ENCODE measurements at regions not wholly inside any gene's neighbourhood (a gene's known extent, or its start where the extent isn't known, plus 50 kb on each side); places are given as distances from the start of the nearest gene placed in this dataset.
"Not testable (repeated sequence)": the region's sequence is repeated elsewhere in the genome, so short reads cannot be mapped to it uniquely, and the experiment has no call there.

DNA sequence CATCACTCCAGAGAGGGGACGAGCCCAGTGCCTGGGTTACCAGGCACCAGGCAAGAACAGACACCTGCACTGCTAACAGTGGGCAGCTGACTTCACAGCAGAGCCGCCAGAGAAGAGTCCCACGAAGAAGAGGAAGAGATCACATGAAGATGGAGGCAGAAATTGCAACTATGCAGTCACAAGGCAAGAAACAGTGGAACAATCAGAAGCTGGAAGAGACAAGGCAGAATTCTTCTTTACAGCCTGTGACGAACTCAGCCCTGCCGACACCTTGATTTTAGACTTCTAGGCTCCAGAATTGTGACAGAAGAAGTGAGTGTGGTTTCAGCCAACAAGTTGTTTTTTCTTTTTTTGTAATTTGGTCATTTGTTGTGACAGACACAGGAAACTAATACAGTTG lies 59.2 kb downstream of the IL12A start:
- no peak for DNase-seq (ENCODE audit: low spot score)

DNA sequence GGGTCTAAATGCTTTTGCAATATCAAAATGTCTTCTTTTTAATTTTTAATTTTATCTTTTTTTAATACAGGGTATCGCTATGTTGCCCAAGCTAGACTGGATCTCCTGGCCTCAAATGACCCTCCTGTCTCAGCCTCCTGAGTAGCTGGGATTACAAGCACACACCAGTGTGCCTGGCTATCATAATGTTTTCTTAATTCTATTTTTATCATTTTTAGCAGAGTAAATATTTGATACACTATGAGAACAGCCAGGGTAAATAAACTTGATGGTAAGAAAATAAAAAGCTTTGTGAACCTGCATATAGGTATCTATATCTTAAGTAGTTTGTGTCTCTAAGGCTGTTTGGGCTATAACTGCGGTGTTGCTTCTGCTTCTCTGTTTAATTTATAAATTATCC lies 60.4 kb downstream of the IL12A start:
- DNase-seq (ENCODE audit: low spot score): no peak

DNA sequence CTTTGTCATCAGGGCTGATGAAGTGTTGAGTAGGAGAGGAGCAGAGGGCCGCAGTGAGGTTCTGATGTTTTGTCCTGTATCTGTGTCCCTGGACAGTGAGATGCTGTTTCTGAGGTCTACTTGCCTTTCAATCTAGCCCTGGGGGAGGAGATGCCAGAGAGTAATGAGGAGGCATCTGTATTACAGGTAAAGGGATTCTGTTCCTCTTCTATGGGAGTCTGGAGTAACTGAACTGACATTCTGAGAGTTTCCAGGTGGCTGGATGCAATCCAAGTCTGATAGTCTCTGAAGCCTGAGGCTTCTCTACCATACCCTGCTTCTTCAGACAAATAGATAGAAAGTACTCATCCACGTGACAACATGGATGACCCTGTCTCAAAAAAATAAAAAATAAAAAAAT lies 60.9 kb downstream of the IL12A start:
- no peak for DNase-seq (ENCODE audit: low spot score)

- DNase-seq (ENCODE audit: low spot score): no peak
Measured at GRCh38 chr3:160049988-160050387, 61.4 kb downstream of the IL12A start.

DNA sequence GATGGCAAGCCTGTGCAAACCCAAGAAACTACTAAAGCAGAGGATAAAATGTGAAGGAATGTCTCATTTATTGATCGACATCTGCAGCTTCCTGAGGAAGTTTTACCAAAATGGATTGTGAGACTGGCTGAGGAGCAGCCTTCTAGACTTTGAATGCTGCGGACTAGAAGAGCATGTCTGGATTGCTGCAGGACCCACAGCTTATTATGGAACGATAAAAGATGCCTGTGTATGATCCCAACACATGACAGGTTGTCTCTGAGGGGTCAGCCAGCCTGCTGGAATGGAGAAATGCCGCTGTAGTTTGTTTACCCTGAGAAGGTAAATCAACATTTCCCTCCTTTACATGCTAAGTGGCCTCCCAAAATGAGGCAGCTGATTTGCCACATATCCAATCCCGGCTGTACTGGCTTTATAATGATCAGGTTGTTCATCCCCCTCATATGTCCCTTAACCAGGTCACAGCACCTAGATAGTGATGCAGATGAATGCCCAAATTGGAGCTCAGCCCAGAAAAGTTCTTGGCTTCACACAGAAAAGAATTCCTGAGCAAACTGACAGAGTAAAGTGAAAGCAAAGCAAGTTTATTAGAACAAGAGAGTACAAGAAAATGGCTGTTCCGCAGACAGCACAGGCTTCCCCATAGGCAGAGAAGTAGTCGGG lies 63.9 kb downstream of the IL12A start:
- no peak for DNase-seq (ENCODE audit: low spot score)

DNA sequence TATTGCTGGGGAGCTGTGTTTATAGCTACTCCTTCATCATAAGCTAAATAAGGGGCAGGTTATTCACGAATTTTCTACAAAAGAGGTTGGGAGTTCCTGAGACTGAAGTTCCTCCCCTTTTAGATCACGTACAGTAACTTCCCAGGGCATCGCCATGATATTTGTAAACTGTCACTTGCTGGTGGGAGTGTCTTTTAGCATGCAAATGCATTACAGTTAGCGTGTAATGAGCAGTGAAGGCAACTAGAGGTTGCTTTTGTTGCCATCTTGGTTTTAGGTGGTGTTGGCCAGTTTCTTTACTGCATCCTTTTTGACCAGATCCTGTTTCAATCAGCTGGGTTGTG lies 64.4 kb downstream of the IL12A start:
- no peak for DNase-seq (ENCODE audit: low spot score)

DNA sequence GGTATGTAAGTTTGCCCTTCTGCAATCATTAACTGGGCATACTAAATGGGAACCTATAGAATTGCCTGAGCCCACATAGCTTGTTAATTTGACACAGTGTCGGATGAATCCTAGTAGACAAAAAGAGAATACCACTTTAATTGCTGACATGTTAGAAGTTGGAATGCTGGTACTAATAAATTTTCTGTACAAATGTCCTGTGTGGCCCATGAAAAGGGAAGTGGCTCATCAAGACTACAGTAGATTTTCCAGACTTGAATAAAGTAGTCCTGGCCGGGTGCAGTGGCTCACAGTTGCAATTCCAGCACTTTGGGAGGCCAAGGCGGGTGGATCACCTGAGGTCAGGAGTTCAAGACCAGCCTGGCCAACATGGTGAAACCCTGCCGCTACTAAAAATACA lies 66.2 kb downstream of the IL12A start:
- not testable (repeated sequence) for DNase-seq (ENCODE audit: low spot score)

DNA sequence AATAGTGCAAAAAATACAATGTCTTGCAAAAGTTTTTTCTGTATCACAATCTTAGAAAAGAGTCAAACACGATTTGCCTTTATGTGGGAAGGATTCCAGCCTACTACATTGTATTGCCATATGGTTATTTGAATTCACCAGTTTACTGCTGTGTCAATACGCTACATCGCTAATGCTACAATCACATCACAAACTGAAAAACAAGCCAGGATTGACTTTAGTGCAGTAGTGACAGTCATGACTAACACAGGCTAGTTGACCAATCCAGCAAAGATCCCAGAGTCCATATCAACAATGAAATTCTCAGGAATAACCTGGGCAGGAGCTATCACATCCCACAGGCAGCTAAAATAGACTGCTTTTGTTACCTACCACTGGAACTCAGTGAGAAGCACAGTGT lies 67.0 kb downstream of the IL12A start:
- DNase-seq (ENCODE audit: low spot score): no peak

DNA sequence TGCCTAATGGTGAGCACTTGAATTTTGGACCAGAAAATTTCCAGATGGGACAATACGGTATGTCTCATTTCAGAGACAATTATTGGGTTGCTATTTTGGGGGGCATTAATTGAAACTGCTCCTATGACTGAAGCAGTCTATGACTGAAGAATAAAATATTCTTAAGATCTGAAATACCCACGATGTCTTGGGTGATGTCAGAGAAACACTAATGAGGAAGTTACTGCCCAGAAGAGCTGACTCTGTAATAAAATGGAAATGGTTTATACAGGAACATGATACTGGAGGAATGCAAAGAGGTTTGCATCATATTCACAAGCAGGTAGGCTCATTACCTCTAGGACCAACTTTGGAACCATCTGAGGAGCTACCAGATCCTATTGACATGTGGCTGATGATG lies 68.7 kb downstream of the IL12A start:
- DNase-seq (ENCODE audit: low spot score): no peak

DNA sequence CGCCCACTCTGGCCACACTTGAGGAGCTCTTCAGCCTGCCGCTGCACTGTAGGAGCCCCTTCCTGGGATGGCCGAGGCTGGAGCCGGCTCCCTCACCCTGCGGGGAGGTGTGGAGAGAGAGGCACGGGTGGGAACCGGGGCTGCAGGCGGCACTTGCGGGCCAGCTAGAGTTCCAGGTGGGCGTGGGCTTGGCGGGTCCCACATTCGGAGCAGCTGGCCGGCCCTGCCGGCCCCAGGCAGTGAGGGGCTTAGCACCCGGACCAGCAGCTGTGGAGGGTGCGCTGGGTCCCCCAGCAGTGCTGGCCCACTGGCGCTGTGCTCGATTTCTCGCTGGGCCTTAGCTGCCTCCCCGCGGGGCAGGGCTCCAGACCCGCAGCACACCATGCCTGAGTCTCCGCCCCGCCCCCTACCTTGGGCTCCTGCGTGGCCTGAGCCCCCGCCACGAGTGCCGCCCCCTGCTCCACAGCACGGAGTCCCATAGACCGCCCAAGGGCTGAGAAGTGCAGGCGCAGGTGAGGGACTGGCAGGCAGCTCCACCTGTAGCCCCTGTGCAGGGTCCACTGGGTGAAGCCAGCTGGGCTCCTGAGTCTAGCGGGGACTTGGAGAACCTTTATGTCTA lies 71.9 kb downstream of the IL12A start:
- no peak for DNase-seq (ENCODE audit: low spot score)

GRCh38 chr3:160061525-160061924 lies 72.9 kb downstream of the IL12A start:
- DNase-seq (ENCODE audit: low spot score): no peak

GRCh38 chr3:160065282-160065681 lies 76.6 kb downstream of the IL12A start:
- DNase-seq (ENCODE audit: low spot score): no peak

- DNase-seq (ENCODE audit: low spot score): no peak
Measured at GRCh38 chr3:160065786-160066185, 77.2 kb downstream of the IL12A start.

- no peak for DNase-seq (ENCODE audit: low spot score)
Measured at GRCh38 chr3:160069986-160070385, 81.4 kb downstream of the IL12A start.

DNA sequence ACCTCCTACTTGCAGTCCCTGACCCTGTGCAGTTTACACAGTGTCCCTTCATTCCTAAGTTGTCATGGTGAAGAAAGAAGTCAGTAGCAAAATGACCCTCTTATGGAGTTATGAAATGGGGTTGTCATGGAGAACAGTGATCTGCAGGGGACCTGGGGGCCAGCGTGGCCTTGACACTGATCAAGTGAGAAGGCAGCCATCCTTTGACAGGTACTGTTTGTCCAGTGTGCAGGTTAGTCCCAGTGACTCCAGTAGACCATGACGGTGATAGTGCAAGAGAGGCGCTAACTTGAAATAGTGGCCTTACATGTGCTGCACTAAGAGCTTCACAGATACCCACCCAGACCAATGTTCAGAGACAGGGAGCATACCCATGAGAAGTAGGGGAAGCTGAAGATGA lies 87.9 kb downstream of the IL12A start:
- no peak for DNase-seq (ENCODE audit: low spot score)

DNA sequence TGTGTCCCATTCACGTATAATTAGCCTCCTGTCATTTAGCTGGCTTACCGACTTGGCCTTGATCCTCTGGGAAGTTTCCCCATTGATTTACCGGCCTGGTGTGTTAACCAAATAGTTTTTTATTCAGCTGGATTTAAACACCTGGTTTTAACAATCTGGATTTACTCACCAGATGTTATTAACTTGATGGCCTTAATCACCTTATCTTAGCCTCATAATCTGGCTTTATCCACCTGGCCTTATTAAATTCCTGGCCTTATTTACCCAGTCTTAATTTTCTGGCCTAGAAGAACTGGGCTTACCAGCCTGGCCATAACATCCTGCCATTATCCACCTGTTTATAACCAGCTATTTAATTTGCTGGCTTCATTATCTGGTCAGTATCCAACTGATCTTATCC lies 89.9 kb downstream of the IL12A start:
- no peak for DNase-seq (ENCODE audit: low spot score)

- DNase-seq (ENCODE audit: low spot score): no peak
Measured at GRCh38 chr3:160081958-160082533, 93.4 kb downstream of the IL12A start.

- DNase-seq (ENCODE audit: low spot score): no peak
Measured at GRCh38 chr3:160084998-160085397, 96.4 kb downstream of the IL12A start.

DNA sequence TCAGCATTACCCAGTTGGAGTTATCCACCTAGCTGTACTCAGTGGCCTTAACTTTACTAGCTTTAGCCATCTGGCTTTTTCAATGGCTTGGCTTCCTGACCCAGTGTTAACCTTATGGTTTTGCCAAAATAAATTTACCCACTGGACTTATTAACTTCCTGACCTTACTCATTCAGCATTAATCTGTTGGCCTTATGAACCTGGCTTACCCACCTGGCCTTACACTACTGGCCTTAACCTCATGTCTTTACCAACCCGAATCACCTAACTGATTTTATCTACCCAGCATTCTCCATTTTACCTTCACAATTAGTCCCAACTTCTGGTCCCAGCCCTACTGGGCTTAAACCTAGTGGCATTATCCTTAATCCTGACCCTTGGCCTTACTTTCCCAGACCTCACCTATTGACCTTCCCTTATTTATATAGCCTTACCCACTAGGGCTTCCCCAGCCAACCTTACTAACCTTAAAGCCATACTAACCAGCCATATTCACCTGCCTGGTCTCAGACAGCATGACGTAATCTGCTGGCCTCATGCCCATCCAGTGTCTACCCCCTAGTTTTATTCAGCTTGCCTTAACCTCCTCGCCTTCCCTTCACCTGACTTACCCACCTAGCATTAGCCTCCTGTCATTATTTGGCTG lies 100.0 kb downstream of the IL12A start:
- DNase-seq (ENCODE audit: low spot score): no peak

- no peak for DNase-seq (ENCODE audit: low spot score)
Measured at GRCh38 chr3:160090653-160091052, 102.0 kb downstream of the IL12A start.

- DNase-seq (ENCODE audit: low spot score): no peak
Measured at GRCh38 chr3:160091441-160091840, 102.8 kb downstream of the IL12A start.

- no peak for DNase-seq (ENCODE audit: low spot score)
Measured at GRCh38 chr3:160092760-160093159, 104.1 kb downstream of the IL12A start.

DNA sequence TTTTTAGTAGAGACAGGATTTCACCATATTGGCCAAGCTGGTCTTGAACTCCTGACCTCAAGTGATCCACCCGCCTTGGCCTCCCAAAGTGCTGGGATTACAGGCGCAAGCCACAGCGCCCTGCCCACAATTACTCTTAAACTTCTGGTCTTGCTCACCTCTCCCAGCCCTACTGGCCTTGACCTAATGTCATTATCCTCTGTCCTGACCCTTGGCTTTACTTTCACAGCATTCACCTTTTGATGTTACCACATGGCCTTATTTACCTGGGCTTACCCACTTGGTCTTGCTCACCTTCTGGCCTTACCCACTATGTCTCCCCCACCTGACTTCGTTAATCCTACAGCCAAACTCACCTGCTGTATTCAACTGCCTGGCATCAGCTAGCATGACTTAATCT lies 105.9 kb downstream of the IL12A start:
- DNase-seq (ENCODE audit: low spot score): no peak

DNA sequence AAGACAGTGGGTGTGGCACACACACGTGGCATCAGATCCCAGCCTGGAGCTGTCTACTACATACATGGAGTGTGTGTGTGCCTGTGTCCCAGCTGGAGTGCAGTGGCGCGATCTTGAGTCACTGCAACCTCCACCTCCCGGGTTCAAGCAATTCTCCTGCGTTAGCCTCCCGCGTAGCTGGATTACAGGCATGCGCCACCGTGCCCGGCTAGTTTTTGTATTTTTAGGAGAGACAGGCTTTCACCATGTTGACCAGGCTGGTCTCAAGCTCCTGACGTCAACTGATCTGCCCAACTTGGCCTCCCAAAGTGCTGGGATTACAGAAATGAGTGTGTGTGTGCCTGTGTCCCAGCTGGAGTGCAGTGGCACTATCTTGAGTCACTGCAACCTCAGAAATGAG lies 108.8 kb downstream of the IL12A start:
- no peak for DNase-seq (ENCODE audit: low spot score)

Measured in hematopoietic multipotent progenitor cell treated with erythropoietin and hydrocortisone succinate and interleukin-3 and kit ligand, for 15 days (in vitro differentiated cells).